ENCODE measurements at regions not wholly inside any gene's neighbourhood (a gene's known extent, or its start where the extent isn't known, plus 50 kb on each side); places are given as distances from the start of the nearest gene placed in this dataset.

- peak; percentile 42 for DNase-seq
These were observed 1941.9 kb upstream of the PIK3C3 start for GRCh38 chr18:40013001-40013609.

DNA sequence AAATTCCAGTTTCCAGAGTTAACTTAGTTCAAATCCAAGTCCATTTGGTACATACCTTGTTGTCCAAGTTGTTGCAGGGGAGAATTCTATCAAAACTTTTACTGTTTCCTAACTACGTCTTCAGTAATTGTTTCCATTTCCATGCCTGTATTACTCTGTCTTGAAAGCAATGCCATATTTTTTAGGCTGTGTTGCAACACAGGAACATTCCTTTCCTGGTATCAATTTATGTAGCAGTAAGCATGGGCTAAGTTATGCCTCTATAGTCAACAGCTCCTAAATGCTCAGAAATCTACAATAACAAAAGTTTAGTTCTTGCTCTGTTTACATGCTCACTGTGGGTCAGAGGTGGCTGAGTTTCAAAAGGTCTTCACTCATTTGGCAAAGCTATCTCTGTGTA, 1943.8 kb upstream of the PIK3C3 start:
- no peak for DNase-seq

DNA sequence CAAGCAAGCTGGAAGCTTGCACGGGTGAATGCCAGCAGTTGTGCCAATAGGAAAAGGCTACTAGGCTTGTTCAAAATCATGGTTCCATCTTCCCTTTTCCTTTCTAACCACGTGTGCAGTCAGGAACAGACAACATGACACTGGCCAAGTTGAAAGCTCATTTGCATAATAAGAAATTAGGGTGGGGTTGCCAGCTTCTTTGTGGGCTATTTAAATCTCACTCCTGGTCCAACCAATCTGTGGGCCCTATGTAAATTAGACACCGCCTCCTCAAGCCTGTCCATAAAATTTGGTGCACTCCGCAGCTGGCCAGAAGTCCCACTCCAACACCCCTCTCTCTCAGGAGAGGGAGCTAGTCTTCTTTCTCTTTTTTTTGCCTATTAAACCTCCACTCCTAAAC, 1948.4 kb upstream of the PIK3C3 start:
- DNase-seq = no peak

DNA sequence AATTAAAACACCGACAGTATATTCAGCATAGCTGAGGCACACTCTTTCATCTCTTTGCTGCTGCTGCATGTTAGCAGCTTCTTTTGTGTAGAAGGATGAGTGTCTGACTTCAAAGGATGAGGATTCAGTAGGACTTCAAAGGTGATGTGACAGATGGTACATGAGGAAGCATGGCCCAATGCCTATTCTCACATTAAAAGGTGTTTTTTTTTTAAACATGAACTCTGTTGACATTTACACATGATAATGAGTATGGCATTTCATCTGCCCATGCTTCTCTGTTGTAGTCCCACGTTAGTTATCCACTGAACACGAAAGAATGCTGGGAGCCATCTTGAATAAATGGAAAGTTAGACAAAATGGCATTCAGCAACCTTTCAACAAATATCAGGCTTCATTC, 1950.8 kb upstream of the PIK3C3 start:
- no peak for DNase-seq

GRCh38 chr18:39998317-39998716, 1956.7 kb upstream of the PIK3C3 start:
- DNase-seq = no peak

DNA sequence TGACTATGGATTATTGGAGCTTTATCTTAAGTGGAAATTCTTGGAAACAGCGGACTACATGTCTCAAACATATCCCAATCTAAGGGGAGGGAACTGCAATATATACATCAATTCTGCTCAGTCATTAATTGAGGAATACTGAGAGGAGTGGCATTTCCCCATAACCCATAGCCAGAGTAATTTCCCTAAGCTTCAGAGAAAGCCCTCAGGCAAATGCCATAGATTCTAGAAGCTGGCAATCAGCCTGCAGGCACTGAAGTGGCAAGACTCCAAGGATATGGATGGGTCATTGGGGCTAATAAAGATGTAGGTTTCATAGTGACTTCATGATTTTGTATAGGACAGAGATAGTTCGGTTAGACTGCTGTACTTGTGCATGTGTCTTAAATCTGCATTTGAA, 1960.5 kb upstream of the PIK3C3 start:
- DNase-seq = no peak

GRCh38 chr18:39991696-39992265, 1963.3 kb upstream of the PIK3C3 start:
- no peak for DNase-seq

- no peak for DNase-seq
These were observed 1964.5 kb upstream of the PIK3C3 start for GRCh38 chr18:39990540-39990939.

DNA sequence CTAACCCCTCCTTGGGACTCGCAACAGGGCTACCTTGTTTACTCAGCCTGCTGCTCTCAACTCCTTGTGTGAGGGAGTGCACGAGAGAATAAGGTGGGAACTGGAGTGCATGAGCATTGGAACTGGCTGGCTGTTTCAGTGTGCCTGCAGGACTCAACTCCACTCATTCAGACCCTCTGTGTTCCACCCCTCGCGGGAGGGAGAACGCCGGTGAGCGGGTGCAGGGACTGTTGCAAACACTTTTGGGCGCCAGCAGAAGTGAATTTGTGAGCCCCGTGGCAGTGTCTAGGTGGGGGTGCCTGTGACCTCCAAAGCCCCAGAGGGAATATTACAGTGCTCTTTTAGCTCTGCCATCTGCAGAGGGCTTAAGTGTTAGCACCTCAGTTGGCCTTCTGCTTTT, 1978.3 kb upstream of the PIK3C3 start:
- no peak for DNase-seq

GRCh38 chr18:39972521-39972920, 1982.5 kb upstream of the PIK3C3 start:
- no peak for DNase-seq

GRCh38 chr18:39969803-39970494, 1985.1 kb upstream of the PIK3C3 start:
- no peak for DNase-seq

DNA sequence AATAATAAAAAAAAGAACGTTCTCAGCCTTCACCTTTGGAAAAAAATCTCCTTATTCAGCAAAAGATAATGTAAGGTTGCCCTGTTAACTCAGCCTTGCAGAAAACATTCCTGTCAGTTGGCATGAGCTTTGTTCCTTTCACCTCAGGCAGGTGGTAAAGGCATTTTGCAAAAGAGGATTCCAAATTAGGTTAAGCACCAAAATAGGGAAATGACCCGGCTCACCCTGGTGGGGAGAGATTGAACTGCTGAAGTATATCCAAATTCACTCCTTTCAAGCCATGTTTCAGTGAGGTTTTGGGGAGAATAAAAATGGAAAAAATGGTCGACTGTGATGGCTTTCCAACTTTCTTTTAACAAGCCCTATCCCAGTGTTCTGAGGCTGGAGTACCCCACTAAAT, 1988.8 kb upstream of the PIK3C3 start:
- DNase-seq = no peak

- DNase-seq = no peak
These were observed 1992.5 kb upstream of the PIK3C3 start for GRCh38 chr18:39962546-39962945.

DNA sequence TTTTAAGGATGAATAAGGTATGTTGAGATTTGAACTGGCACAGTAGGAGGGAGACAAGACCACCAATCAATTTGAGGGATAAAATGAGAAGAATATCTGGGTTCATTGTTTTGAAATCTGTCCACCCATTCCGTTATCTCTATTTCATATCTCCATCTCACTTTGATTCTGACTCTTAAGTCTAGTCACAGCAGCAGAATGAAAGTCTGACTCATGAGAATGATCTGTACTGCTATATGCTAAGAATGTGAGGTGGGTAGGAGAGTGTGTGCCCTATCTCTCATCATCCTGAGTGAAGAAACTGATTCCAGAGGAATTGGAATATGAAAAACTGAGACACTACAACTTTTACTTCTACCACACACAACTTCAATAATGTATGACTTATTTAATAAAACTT, 1994.5 kb upstream of the PIK3C3 start:
- peak; percentile 61 for DNase-seq

DNA sequence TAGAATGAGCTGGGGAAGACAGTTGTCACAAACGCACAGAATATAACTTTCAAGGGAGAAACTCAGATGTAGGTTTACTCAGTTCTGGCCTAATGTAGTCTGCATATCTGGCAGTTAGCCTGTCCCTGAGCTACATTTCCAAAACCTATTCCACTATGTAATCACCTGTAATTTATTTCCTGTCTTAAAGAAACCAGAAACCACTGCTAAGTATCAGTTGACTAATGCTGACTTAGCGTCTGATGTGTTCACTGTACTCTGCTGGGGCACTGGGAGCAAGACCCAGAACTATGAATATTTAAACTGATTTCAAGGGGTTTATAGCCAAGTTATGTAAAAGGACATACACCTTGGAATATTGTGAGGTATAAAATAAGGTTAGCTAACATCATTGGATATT, 1995.2 kb upstream of the PIK3C3 start:
- peak; percentile 17 for DNase-seq

- DNase-seq = no peak
These were observed 1996.2 kb upstream of the PIK3C3 start for GRCh38 chr18:39958876-39959275.

- no peak for DNase-seq
These were observed 2002.2 kb upstream of the PIK3C3 start for GRCh38 chr18:39952816-39953215.

DNA sequence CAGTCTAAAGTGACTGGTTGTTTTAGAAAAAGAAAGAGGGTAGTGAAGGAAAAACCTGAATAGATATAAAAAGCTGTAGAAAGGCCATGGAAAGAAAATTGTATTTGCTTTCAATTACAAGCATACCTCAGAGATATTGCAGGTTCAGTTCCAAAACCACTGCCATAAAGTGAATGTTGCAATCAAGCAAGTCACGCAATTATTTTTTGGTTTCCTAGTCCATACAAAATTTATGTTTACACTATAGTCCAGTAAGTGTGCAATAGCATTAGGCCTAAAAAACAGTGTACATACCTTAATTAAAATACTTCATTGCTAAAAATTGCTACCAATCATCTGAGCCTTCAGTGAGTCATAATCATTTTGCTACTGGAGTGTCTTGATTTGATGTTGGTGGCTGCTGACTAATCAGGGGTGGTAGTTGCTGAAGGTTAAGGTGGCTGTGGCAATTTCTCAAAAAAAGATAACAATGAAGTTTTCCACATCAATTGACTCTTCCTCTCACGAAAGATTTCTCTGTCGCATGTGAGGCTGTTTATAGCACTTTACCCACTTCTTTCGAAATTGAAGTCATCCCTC, 2003.8 kb upstream of the PIK3C3 start:
- DNase-seq = peak; percentile 67

- DNase-seq = peak; percentile 90
These were observed 2008.4 kb upstream of the PIK3C3 start for GRCh38 chr18:39946623-39947061.

- no peak for DNase-seq
These were observed 2010.0 kb upstream of the PIK3C3 start for GRCh38 chr18:39945076-39945475.

GRCh38 chr18:39942702-39943101, 2012.3 kb upstream of the PIK3C3 start:
- DNase-seq = no peak

DNA sequence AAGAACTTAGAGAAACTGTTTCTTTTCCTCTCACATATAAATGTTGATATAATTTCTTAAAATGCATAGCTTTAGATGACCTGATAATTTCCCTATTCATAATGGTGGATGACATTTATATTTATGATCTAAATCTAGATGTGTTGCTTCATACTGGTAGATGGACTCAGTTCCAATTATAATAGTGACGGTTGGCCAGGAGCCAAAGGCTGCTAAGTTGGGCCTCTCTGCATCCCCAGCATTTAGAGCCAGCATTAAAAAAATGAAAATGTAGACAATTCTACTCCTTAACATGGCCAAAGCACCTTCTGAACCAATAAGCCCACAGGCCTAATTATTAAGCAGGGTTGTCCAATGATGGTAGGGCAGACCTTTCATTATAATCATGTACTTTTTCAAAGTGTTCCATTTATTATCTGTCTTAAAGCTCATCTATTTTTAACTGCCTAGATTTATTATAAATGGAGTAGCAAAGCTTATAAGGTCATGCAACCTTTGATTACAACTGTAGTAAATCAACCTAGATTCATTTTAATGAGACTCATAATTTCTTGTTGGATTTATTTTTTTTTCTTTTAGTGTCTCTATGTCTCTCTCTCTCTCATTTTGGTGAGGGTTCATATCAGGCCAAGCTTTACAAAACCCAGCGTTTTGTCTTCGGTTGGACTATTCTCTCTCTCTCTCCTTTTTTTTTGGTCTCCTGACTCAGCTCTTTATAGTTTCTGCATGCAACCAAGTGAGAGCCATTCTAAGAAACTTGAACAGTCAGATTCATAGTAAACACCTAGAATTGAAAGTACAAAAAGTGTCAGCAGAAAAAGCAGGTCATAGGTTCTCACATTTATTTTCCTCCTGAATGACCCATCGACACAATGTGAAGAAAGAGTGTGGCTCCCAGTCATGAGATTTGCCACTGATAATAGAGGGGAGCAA, 2016.1 kb upstream of the PIK3C3 start:
- no peak for DNase-seq

GRCh38 chr18:39935598-39935997, 2019.4 kb upstream of the PIK3C3 start:
- no peak for DNase-seq

All from fibroblast of skin of right quadriceps (primary cell).